IMR-90 (cell line): ENCODE measurements at regions not wholly inside any gene's neighbourhood (a gene's known extent, or its start where the extent isn't known, plus 50 kb on each side); places are given as distances from the start of the nearest gene placed in this dataset.

ENCODE experiments used
- ATAC-seq: fragments of 200-7000 bp; cut with Tn5 transposase; 2 replicates; pipeline ENCODE4 v1.9.1; 2020; ENCODE audit warnings: low read depth, mild to moderate bottlenecking, moderate library complexity
- BruUV-seq: library from RNA; stranded (reverse); fragments of 400-500 nt; replicated peaks from 2 replicates; lab custom pipeline; 2021; lab: Mats Ljungman, UMichigan
- CTCF ChIA-PET: fragments of 300-600 bp; formaldehyde crosslinking; extraction: SDS; loops from one replicate; lab custom pipeline; 2021; ENCODE audit warnings: antibody characterized with exemption; lab: Yijun Ruan, JAX
- POLR2A ChIA-PET: fragments of 300-600 bp; sonication (Branson Sonifier 250); formaldehyde crosslinking; loops from one replicate; lab custom pipeline; 2022; ENCODE audit warnings: antibody characterized with exemption; ENCODE audit not compliant: unreplicated experiment; lab: Charles Lee
- DNase-seq: peaks from one replicate; pipeline ENCODE4 v3.0.0; 2013
- H2AFZ ChIP-seq: replicated peaks from 2 replicates; pipeline ENCODE3; 2013; ENCODE audit warnings: low read length, mild to moderate bottlenecking; ENCODE audit not compliant: poor library complexity
- H2AK5ac ChIP-seq: 2 replicates; pipeline ENCODE4 v1.6.1; 2013; ENCODE audit warnings: low read depth, low read length, inconsistent platforms
- H2AK9ac ChIP-seq: replicated peaks from 2 replicates; pipeline ENCODE3; 2013; ENCODE audit warnings: mild to moderate bottlenecking, low read depth, low read length, moderate library complexity; ENCODE audit not compliant: poor library complexity
- H2BK120ac ChIP-seq: 2 replicates; pipeline ENCODE4 v1.6.1; 2013; ENCODE audit warnings: low read depth, low read length, inconsistent platforms
- H2BK15ac ChIP-seq: 3 replicates; pipeline ENCODE4 v1.6.1; 2013; ENCODE audit warnings: low read depth, low read length, inconsistent platforms
- H2BK20ac ChIP-seq: 2 replicates; pipeline ENCODE4 v1.6.1; 2013; ENCODE audit warnings: low read depth, mild to moderate bottlenecking, inconsistent platforms, low read length, moderate library complexity
- H2BK5ac ChIP-seq: 2 replicates; pipeline ENCODE4 v1.6.1; 2013; ENCODE audit warnings: mild to moderate bottlenecking, low read depth, low read length, inconsistent platforms; ENCODE audit not compliant: poor library complexity, severe bottlenecking
- H3K14ac ChIP-seq: replicated peaks from 2 replicates; pipeline ENCODE4 v1.6.1; 2013; ENCODE audit warnings: low read depth, low read length, inconsistent platforms
- H3K18ac ChIP-seq: 2 replicates; pipeline ENCODE4 v1.6.1; 2013; ENCODE audit warnings: low read depth, low read length, control low read depth
- H3K23ac ChIP-seq: 2 replicates; pipeline ENCODE4 v1.6.1; 2013; ENCODE audit warnings: low read depth, low read length, inconsistent platforms
- H3K27ac ChIP-seq: 2 replicates; pipeline ENCODE4 v1.5.1; 2013; ENCODE audit warnings: mild to moderate bottlenecking, control low read depth, low read length; ENCODE audit not compliant: insufficient read depth
- H3K27me3 ChIP-seq: 2 replicates; pipeline ENCODE4 v1.6.1; 2013; ENCODE audit warnings: low read length; ENCODE audit not compliant: control insufficient read depth, insufficient read depth
- H3K36me3 ChIP-seq: 2 replicates; pipeline ENCODE4 v1.6.1; 2013; ENCODE audit warnings: low read length, mixed read lengths; ENCODE audit not compliant: control insufficient read depth, insufficient read depth
- H3K4ac ChIP-seq: 2 replicates; pipeline ENCODE4 v1.6.1; 2013; ENCODE audit warnings: low read depth, low read length, inconsistent platforms
- H3K4me1 ChIP-seq: 2 replicates; pipeline ENCODE4 v1.6.1; 2013; ENCODE audit warnings: low read length, mixed read lengths; ENCODE audit not compliant: control insufficient read depth, insufficient read depth
- H3K4me2 ChIP-seq: 2 replicates; pipeline ENCODE4 v1.6.1; 2013; ENCODE audit warnings: low read depth, mild to moderate bottlenecking, control low read depth, low read length, moderate library complexity
- H3K4me3 ChIP-seq: 2 replicates; pipeline ENCODE4 v1.5.1; 2013; ENCODE audit warnings: low read depth, mild to moderate bottlenecking, control low read depth, low read length, moderate library complexity; ENCODE audit not compliant: insufficient read depth
- H3K56ac ChIP-seq: 2 replicates; pipeline ENCODE4 v1.6.1; 2013; ENCODE audit warnings: low read length, inconsistent platforms; ENCODE audit not compliant: insufficient read depth; ENCODE audit errors: extremely low read depth
- H3K79me1 ChIP-seq, 2 experiments: 2 replicates each; pipeline ENCODE4 v1.6.1; 2013; ENCODE audit warnings: low read length in 2 of 2, inconsistent platforms in 1 of 2, low read depth in 1 of 2
- H3K9ac ChIP-seq: 2 replicates; pipeline ENCODE4 v1.6.1; 2013; ENCODE audit warnings: low read depth, low read length, control low read depth
- H3K9me1 ChIP-seq: 2 replicates; pipeline ENCODE4 v1.6.1; 2013; ENCODE audit warnings: low read length, inconsistent platforms; ENCODE audit not compliant: insufficient read depth
- H3K9me3 ChIP-seq: 2 replicates; pipeline ENCODE4 v1.6.1; 2013; ENCODE audit warnings: low read length; ENCODE audit not compliant: control insufficient read depth, insufficient read depth
- H4K20me1 ChIP-seq: 2 replicates; pipeline ENCODE4 v1.6.1; 2013; ENCODE audit warnings: low read length, inconsistent platforms; ENCODE audit not compliant: insufficient read depth
- H4K5ac ChIP-seq: 2 replicates; pipeline ENCODE4 v1.6.1; 2013; ENCODE audit warnings: mild to moderate bottlenecking, low read depth, low read length, control low read depth
- H4K8ac ChIP-seq, 2 experiments: 2 replicates each; pipeline ENCODE4 v1.6.1; 2013; ENCODE audit warnings: low read depth in 2 of 2, low read length in 2 of 2, control low read depth in 1 of 2, inconsistent platforms in 1 of 2
- H4K91ac ChIP-seq: 2 replicates; pipeline ENCODE4 v1.6.1; 2013; ENCODE audit warnings: low read depth, low read length, inconsistent platforms; ENCODE audit not compliant: insufficient read depth
- BHLHE40 ChIP-seq: fragments of 150-350 bp; IDR thresholded peaks from 2 replicates; pipeline ENCODE4 v1.6.1; 2016; ENCODE audit warnings: mild to moderate bottlenecking, low read depth, low read length
- CEBPB ChIP-seq: IDR thresholded peaks from 2 replicates; pipeline ENCODE4 v1.6.1; 2012; ENCODE audit warnings: low read depth, low read length, improper control_type of control experiment
- CHD1 ChIP-seq: IDR thresholded peaks from 2 replicates; pipeline ENCODE4 v1.6.1; 2012; ENCODE audit warnings: low read depth, low read length, improper control_type of control experiment
- FOS ChIP-seq: fragments of 150-350 bp; IDR thresholded peaks from 2 replicates; pipeline ENCODE4 v1.6.1; 2016; ENCODE audit warnings: low read depth, low read length
- MAFK ChIP-seq: IDR thresholded peaks from 2 replicates; pipeline ENCODE4 v1.6.1; 2012; ENCODE audit warnings: low read depth, low read length, improper control_type of control experiment
- MAZ ChIP-seq: IDR thresholded peaks from 2 replicates; pipeline ENCODE4 v1.6.1; 2012; ENCODE audit warnings: low read depth, mild to moderate bottlenecking, low read length, improper control_type of control experiment, moderate library complexity, borderline replicate concordance
- MXI1 ChIP-seq: IDR thresholded peaks from 2 replicates; pipeline ENCODE4 v1.6.1; 2012; ENCODE audit warnings: low read depth, mild to moderate bottlenecking, low read length, moderate library complexity, borderline replicate concordance
- NFE2L2 ChIP-seq: fragments of 150-350 bp; IDR thresholded peaks from 2 replicates; pipeline ENCODE4 v1.6.1; 2016; ENCODE audit warnings: low read depth, mild to moderate bottlenecking, low read length
- POLR2A ChIP-seq: IDR thresholded peaks from 2 replicates; pipeline ENCODE4 v1.6.1; 2012; ENCODE audit warnings: mild to moderate bottlenecking, low read depth, low read length
- RAD21 ChIP-seq: IDR thresholded peaks from 2 replicates; pipeline ENCODE4 v1.6.1; 2012; ENCODE audit warnings: low read length, improper control_type of control experiment
- RCOR1 ChIP-seq: IDR thresholded peaks from 2 replicates; pipeline ENCODE4 v1.6.1; 2012; ENCODE audit warnings: mild to moderate bottlenecking, low read length, improper control_type of control experiment; ENCODE audit not compliant: insufficient replicate concordance
- RFX5 ChIP-seq: IDR thresholded peaks from 2 replicates; pipeline ENCODE4 v1.8.0; 2012; ENCODE audit warnings: low read depth, mild to moderate bottlenecking, low read length, moderate library complexity
- SMC3 ChIP-seq: fragments of 150-350 bp; IDR thresholded peaks from 2 replicates; pipeline ENCODE4 v1.6.1; 2016; ENCODE audit warnings: low read depth, mild to moderate bottlenecking, antibody characterized with exemption, low read length, moderate library complexity
- dilution Hi-C: fragments of 300-500 bp; cut with HindIII; formaldehyde crosslinking; loops from one replicate; pipeline ENCODE4 v1.14.3; 2018; ENCODE audit warnings: low sequenced_read_pairs; ENCODE audit not compliant: unreplicated experiment
- in situ Hi-C: fragments of 300-500 bp; cut with MboI; formaldehyde crosslinking; loops from 3 replicates; pipeline ENCODE4 v1.14.3; 2019; ENCODE audit warnings: low sequenced_read_pairs, inconsistent platforms, mixed read lengths
- intact Hi-C: fragments of 100-400 bp; cut with micrococcal nuclease; formaldehyde crosslinking; loops from 2 replicates; pipeline ENCODE4 v1.10.0; 2022
- TF ChIP-seq, protein P1 (sequence below): conservative IDR thresholded peaks from 2 replicates; pipeline ENCODE4 v1.5.1; 2012; ENCODE audit warnings: mild to moderate bottlenecking, low read depth, low read length, improper control_type of control experiment
- TF ChIP-seq, protein P2 (sequence below): fragments of 150-350 bp; IDR thresholded peaks from 2 replicates; pipeline ENCODE4 v1.6.1; 2017; ENCODE audit warnings: mild to moderate bottlenecking, antibody characterized with exemption, low read length, low read depth
- TF ChIP-seq, protein P3 (sequence below): fragments of 150-350 bp; IDR thresholded peaks from 2 replicates; pipeline ENCODE4 v1.6.1; 2016; ENCODE audit warnings: low read depth, mild to moderate bottlenecking, low read length, moderate library complexity, borderline replicate concordance

DNA sequence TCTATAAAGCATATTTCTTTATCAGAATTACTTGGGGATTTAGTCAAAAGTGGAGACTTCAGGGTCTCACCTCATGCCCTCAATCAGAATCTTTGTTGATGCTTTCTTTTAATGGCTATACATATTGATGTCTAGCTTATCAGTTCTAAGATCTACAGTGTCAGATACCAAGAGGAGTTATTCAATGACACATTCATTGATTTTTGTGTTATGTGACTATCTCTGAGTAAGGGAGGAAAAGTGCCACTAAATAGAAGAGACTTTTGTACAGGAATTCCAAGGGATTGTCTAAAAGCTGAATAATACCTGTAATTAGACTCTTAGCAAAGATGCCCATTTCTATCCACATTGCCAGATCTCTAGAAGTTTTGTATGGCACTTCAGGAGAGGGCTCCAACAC is 87.2 kb downstream of the HLX start:
- Histone ChIP-seq H2BK15ac (no peak overlapping the region), H3K27me3 (no peaks in the 10 kb centered on the region), H3K4ac (no peak overlapping the region), H3K14ac (0 out of 2 replicates have a peak overlapping the region, but pooled peaks have one; percentile 18), H2BK20ac (no peak overlapping the region; the same call in 1 of the 2 replicates), H2BK5ac (no peak overlapping the region), H2AK5ac (no peak overlapping the region), H3K56ac (no peak overlapping the region), H4K8ac (no peak overlapping the region), H2AK9ac (no peak overlapping the region), H3K18ac (no peak overlapping the region), H4K91ac (no peak overlapping the region), H3K4me2 (no peak overlapping the region), H4K20me1 (no peaks in the 10 kb centered on the region), H3K4me3 (no peak overlapping the region), H3K27ac (no peak overlapping the region), H2BK120ac (no peak overlapping the region), H4K5ac (no peak overlapping the region), H3K9me3 (no peaks in the 10 kb centered on the region), H3K4me1 (peaks cover 2% of the 10 kb centered on the region), H3K9me1 (no peaks in the 10 kb centered on the region; the same call in 1 of the 2 replicates), H2AFZ (no peak overlapping the region), H3K23ac (no peak overlapping the region), H3K79me1 (no peaks in the 10 kb centered on the region), H3K36me3 (no peaks in the 10 kb centered on the region), H3K9ac (no peak overlapping the region)
- ChIA-PET CTCF (no interaction called here), POLR2A (no interaction called here)
- ATAC-seq, result no peak
- DNase-seq, result no peak
- no TSS peak for BruUV-seq
- intact Hi-C loops, result loop anchor here (10.0 kb wide), 1 partner anchor 152 kb away; no protein-coding TSS in a partner anchor
- in situ Hi-C loops, result no loop called here
- TF ChIP-seq RAD21 (no peak), POLR2A (no peak), BHLHE40 (no peak), CEBPB (no peak), NFE2L2 (no peak), MAFK (no peak), RCOR1 (no peak), MXI1 (no peak), FOS (no peak), MAZ (no peak), RFX5 (no peak), SMC3 (no peak), CHD1 (no peak)
- TF ChIP-seq, protein P1, sequence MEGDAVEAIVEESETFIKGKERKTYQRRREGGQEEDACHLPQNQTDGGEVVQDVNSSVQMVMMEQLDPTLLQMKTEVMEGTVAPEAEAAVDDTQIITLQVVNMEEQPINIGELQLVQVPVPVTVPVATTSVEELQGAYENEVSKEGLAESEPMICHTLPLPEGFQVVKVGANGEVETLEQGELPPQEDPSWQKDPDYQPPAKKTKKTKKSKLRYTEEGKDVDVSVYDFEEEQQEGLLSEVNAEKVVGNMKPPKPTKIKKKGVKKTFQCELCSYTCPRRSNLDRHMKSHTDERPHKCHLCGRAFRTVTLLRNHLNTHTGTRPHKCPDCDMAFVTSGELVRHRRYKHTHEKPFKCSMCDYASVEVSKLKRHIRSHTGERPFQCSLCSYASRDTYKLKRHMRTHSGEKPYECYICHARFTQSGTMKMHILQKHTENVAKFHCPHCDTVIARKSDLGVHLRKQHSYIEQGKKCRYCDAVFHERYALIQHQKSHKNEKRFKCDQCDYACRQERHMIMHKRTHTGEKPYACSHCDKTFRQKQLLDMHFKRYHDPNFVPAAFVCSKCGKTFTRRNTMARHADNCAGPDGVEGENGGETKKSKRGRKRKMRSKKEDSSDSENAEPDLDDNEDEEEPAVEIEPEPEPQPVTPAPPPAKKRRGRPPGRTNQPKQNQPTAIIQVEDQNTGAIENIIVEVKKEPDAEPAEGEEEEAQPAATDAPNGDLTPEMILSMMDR, result no peak
- TF ChIP-seq, protein P2, sequence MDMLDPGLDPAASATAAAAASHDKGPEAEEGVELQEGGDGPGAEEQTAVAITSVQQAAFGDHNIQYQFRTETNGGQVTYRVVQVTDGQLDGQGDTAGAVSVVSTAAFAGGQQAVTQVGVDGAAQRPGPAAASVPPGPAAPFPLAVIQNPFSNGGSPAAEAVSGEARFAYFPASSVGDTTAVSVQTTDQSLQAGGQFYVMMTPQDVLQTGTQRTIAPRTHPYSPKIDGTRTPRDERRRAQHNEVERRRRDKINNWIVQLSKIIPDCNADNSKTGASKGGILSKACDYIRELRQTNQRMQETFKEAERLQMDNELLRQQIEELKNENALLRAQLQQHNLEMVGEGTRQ, result no peak
- TF ChIP-seq, protein P3, sequence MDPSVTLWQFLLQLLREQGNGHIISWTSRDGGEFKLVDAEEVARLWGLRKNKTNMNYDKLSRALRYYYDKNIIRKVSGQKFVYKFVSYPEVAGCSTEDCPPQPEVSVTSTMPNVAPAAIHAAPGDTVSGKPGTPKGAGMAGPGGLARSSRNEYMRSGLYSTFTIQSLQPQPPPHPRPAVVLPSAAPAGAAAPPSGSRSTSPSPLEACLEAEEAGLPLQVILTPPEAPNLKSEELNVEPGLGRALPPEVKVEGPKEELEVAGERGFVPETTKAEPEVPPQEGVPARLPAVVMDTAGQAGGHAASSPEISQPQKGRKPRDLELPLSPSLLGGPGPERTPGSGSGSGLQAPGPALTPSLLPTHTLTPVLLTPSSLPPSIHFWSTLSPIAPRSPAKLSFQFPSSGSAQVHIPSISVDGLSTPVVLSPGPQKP, result no peak
- dilution Hi-C loops, result no loop called here
